NK-92 (cell line): ENCODE measurements at regions not wholly inside any gene's neighbourhood (a gene's known extent, or its start where the extent isn't known, plus 50 kb on each side); places are given as distances from the start of the nearest gene placed in this dataset.

Source experiments
- DNase-seq: peaks from one replicate; lab custom pipeline; 2025; ENCODE audit not compliant: unreplicated experiment; lab: John Stamatoyannopoulos, UW

DNA sequence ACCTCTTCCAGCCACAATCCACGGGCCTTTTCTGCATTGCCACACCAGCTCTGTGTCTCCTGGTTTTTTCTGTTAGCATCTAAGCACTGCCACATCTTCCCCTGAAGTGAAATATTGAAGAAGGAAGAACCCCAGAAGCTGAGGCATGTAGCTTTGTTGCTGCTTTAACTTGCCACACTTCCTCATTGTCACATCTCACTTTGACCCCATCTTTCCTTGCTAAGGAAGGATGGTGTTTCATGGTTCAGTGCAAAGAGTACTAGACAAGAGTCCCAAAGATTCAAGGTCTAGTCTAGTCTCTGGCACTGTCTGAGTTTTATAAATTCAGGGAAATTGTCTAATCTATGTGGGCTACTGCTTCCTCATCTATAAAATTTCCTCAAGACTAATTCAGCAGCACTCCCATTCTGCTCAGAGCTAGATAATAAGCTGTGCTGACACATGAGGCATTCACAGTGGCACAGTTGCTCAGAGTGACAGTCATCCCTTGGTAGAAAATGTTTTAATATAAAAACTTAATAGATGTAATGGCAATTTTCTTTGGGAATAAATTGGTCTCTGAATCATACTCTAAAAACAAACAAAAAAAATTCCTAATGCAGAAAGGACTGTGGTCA is 483.0 kb upstream of the ID2 start:
- DNase-seq, result no peak

DNA sequence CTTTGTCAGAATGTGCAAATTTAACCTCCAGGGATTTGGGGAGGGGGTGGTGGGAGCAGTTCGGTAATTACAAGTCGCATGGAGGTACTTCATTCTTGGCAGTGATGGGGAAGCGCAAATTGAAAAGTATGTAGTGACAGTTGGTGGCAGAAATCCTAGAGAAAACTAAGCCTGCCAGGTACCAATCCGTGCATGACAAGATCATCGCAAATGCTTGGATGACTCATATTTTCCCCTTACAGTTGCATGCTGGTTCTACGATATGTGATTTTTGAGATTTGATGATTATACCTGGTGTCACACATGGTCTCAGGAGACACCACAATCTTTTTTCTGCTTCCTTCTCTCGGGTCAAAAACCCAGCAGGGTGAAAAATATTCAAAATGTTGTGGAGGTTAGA is 479.7 kb upstream of the ID2 start:
- DNase-seq, result no peak

DNA sequence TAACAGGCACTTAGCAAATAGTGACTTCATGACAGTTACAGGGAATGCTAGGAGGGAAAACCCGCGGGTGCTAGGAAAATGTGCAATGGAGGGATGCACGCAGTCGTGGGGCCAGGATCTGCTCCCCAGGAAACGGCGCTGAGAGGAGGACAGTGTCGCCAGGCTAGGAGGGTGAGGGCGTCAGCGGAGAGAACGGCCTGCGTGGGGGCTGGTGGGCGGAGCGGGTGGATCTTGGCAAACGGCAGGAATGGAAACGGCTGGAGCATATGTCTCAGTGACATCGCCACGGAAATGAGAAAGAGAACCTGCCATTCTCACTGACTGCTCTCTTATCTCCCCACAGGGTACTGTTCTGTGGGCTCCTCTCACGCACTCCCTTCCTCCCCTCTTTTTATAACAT is 478.5 kb upstream of the ID2 start:
- no peak for DNase-seq

DNA sequence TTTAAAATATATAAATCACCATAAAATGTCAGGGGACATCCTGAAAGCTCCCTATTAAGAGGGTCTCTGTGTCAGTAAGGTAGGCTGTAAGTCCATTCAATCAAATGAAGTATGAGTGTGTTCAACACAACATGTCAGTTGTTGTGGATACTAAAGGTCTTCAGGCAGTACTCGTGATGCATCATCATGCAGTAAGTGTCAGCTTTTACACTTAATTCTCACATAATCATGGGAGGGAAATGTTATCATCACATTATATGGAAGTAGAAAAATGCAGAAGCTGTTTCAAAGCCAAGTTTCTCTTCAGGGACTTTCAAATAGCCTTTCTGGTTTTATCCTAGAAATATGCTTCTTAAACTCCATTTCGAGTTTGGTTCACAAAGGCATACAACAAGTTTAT is 477.1 kb upstream of the ID2 start:
- DNase-seq, result no peak

DNA sequence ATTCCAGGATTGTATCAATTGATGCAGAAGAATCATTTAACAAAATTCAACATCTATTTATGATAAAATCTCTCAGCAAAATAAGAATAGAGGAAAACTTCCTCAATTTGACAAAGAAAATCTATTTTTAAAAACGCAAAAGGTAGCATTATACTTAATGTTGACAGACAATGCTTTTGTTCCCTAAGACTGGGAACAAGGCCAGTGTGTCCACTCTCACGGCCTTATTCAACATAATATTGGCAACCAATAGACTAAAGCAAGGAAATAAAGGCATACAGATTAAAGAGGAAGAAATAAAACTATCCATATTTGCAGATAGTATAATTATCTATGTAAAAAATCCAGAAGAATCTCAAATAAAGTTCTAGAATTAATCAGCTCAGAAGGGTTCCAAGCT is 472.4 kb upstream of the ID2 start:
- DNase-seq, result no peak

DNA sequence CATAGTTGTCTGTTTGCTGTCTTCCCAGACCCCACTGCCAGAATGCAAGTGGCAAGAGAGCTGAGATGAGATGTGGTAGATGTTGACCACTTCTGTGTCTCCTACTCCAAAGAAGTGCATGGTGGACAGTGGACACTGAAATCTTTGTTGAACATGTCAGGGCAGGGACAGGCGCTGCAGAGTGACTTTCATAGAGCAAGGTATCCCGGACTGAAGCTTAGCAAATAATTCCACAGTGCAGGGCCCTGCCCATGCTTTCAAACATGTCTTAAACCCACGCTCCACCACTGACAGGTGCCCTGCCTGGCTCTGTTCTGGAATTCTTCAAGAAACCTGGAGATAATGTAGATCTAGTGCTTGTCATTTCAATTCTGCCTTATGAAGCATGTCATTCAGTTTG is 470.5 kb upstream of the ID2 start:
- DNase-seq, result no peak

DNA sequence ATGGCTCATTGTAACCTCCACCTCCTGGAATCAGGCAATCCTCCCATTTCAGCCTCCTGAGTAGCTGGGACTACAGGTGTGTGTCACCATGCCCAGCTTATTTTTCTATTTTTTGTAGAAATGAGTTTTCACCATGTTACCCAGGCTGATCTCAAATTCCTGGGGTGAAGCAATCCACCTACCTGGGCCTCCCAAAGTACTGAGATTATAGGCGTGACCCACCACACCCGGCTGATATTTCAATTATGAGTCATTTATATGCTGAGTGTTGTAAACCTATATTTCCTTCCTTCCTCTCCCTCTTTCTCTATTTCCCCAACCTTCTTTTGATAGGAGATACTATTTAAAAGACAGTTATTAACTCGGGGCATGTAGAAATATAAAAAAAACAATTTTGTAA is 469.6 kb upstream of the ID2 start:
- DNase-seq, result no peak

DNA sequence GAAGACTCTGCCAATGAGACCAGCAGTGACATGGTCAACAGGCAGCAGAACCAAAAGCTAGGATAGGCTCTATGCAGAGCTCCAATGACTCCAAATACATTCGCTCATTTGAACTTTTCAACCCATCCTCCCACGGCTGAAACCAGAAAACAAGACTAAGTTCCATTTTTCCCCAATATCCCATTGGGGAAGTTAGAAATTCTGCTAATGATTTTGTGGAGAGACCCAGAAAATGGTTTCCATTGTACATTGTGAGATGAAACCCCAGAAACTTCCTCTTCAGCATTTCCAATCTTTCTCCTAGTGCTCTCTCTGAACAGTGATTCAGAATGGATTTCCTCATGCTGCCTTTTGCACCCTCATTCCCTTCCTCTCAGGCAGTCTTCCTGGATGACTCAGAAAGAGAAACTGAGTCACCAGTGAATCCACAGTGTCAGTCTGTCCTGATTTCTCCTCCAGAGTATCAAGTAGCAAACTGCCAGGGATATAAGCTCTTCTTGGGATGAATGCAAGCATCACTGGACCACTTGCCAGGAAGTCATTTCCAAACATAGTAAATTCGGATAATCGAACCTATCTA is 467.7 kb upstream of the ID2 start:
- DNase-seq, result no peak

DNA sequence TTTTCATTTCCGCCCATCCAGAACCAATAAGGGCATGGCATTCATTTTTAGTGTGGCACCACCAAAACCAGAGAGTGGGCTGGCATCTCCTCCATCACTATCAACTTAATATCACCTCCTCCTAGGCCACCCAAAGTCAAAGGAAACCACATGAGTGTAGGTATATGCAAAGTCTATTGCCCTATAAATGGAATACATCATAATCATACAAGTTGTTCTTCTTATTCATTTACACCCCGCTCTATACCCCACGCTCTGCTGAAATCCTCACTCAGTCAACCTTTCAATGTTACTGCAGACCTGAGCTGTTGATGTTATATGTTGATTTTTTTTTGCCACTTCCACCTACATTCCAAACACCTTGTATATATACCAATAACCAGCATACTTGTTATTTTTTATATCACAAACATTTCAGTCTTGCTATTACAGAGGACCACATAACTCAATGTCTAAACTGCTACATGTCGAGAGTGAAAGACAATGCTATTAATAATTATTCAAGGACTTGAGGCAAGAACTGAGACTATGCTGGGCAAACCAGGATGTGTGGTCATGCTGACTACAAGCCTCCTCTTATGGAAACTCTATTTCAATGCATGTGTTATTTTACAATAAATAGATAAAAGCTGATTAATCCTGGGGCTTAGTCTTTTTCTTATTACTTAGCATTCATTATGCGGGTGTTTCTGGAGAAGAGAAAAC is 466.5 kb upstream of the ID2 start:
- DNase-seq, result no peak

DNA sequence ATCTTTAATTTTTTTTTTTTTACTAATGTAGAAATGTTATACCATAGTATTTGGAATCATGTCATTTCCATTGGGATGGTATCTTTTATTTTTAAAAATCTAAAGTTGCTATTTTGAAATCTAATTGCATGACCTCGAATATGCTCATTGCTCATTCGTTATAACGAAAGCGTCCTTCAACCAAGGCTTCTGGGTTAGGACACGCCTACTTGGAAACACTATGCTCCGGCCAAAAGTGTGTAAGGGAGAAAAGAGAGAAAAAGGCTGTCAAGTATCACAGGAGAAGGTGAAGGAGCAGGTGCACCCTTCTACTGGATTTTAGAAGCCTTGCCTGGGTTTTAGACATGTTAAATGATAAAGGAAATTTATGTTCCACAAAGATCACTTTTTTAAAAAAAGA is 465.9 kb upstream of the ID2 start:
- no peak for DNase-seq

DNA sequence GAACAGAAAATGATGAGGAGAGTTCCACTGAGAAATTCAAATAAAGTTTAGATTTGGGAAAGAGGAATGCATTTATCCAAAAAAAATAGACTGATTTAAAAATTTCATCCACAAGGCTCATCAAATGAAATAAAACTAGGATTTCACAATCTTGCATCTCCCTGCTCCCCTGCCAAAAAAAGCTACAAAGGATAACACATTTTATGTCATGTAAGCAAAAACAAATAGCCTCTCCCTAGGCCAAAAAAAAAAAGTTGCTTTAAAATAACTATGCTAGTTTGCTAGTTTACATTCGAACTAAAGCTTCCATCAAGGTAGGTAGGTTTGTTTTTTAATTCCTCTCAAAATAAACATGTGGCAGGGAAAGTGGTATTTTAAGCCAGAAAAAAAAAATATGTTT is 465.5 kb upstream of the ID2 start:
- DNase-seq, result no peak

DNA sequence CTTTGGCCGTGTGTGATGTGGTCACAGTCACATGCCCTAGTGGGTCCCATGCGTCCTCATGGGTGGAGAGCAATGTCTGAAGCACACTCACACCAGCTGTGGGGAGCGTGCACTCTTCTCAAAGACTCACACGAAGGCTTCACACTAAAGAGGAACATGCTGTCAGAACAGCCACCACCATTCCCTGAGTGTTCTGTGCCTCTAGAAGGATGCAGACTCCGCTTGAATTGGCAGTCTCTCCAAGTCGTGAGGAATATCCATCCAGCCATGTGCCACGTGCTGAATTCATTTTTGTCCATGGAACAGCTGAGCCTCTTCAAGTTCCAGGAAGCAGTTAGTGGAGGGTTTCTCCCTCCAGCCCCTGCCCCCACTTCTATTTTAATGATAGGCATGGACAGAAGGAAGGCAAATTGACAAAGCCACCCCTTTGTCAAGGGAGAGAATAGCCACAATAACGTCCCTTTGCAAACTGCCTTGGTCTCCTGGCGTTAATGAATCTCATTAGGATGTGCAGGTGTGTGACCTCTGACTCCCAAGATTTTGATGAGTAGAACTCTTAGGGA is 464.3 kb upstream of the ID2 start:
- DNase-seq, result no peak

DNA sequence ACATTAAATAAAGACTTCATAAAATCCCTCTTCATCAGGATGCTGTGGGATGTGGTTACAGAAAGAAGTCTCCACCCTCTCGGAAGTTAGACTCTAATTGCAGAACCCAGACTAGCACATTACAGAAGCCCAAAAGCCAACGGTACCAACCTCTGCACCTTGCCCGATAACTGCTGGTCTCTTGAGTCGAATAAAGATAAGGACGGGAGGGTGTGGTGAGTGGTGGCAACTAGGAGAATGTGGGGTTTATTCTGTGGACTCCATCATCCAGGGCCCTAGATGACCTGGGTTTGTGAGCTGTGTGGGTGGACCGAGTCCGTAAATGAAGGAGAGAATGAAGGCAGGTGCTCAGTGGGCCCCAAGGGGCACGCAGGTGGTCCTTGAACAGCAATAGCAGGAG is 462.8 kb upstream of the ID2 start:
- DNase-seq, result no peak

DNA sequence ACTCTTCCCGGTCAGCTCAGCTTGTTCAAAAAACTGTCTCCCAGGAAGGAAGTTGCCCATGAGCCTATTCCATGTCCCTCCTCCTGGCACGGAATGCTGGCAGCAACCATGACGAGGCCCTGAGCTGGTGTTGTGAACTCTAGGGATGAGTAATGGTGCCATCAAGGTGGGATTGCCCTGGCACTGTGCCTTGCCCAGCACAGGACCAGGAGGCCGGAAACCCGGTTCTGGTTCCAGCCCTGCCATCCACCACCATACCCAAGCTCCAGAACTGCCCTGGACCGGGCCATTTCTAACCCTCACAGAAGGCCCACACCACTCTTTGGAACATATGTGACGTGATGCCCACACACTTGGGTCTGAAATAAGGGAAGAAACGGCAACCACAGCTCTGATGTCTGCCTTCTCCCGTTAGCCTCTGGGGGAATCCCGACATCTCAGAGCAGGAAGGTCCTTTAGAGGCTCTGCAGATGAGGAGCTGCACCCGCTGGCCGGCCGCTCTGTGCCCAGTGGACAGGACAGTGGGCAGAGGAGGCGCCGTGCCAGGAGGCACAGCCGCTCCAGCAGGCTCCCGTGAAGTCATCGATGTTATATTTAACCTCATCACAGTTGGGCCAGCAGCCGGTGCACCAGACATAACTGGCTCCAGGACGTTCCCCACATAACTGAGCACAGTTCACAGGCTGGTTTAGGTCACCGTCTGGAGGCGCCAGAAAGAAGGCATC is 462.1 kb upstream of the ID2 start:
- no peak for DNase-seq

DNA sequence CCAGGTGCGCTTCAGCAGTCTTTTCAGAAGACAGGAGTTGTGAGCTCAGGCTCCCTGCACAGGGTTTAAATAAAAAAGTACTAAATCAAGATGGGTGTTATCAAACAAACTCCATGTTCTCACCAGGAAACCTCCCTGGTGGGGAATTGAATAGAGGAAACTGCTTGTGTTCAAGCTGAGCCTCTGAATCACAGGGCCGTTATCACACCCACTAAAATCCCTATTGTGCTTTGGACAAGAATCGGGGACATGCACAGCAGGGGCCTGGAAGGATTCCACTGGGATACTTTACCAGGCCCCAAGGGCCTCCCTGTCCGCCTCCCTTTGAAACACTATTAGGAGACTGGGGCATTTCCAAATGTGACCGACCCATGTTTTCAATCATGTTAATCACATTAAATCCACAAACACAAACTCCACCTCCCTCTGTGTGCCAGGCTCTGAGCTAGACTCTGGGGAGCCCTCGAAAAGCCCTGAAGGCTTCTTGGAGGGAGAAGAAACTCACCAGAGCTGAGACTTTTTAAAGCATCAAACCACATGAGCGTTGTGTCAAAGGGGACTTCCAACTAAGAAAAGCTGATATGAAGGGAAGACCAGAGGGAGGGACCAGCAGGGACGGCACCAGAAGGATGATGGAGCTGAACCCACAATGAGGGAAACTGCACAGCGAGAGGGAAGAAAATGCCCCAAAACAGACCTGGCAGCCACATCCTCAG is 458.7 kb upstream of the ID2 start:
- no peak for DNase-seq

DNA sequence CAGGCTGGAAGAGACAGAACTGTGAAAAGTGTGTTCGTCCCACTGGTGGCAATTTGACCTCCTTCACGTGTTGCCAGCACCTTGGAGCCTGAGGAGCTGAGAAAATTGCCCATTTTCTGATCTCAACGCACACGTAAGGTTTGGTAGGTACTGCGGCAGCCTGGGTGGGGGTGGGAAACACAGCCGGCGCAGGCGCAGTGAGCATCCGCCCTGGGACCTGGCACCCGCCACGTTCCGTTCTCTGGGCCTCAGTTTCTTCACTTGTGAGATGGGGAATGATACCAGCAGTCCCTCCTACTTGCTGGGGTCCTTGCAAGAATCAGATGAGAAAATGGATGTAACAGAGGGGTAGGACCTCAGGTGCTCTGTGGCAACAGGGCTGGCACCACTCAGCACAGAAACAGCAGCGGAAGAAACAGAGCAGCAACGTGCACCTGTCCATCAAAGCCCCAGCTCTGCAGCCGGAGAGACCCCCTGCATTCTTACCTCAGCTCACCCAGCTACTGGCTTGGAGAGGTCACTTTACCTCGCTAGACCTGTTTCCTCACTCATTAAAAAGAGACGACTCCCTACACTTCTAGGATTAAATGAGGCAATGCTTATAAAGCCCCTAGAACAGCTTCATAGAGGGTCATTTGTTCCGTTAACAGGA is 458.0 kb upstream of the ID2 start:
- no peak for DNase-seq

DNA sequence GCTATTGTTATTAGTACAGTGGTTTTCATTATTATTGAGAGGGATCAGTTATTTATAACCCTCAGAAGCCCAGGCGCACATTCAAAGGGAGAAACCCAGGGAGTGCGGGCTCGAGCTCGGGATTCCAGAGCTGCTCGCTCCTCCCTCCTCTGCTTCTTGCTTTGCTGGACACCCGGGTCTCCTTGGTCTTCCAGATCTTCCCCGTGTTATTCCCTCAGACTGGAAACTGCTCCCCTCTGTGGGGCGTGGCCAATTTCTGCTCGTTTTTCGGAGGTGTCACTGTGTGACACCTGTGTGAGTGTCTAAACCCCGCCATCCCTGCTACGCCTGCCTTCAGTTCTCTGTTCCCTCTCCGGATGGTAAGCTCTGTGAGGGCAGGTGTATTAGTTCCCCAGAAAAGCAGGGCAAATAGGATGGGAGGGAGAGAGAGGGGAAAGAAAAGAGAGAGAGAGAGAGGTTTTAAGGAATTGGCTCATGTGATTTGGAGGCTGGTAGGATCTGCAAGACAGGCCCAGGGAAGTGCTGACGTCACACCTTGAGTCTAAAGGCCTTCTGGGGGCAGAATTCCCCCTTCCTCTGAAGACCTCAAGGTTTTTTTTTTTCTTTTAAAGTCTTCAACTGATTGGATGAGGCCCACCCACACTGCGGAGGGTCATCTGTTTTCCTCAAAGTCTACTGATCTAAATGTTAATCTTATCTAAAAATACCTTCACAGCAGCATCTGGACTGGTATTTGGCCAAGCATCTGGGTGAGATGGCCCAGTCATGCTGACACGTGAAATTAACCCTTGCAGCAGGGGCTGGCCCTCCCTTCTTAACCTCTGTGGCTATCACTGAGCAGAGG is 457.3 kb upstream of the ID2 start:
- no peak for DNase-seq

DNA sequence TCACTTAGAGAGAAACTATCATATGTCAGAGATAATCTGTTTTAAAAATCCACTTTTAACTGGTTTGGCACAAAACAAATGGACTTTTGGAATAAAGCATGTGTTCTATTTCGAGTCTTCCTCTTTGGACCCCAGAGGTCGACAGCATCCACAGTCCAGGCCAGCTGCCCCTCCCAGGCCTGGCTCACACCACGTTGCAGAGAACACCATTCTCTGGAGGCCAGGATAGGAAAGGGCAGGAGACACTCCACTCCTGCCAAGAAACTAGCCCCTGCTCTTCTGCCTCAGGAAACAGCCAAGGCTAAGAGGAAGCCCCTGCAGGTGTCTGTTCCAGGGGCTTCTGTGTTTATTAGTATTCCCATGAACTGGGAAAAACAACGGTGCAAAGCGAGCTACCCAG is 456.6 kb upstream of the ID2 start:
- DNase-seq, result no peak

DNA sequence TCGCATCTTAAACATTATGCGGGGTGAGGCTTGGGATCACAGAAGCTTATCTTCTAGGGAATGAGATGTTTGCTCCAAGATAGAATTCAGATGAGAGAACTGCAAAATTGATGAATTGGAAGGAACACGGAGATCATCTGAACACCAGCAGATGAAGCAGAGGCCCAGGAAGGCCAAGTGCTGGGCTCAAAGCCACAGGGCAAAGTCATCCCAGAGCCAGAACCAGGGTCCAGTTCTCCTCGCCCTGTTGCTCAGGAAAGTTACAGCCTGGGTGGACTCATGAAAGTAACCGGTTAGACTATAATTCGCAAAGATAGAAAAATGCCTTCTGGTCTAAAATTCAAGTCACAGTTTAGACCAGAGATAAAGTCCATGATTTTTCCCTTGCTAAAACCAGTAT is 456.1 kb upstream of the ID2 start:
- DNase-seq, result no peak

DNA sequence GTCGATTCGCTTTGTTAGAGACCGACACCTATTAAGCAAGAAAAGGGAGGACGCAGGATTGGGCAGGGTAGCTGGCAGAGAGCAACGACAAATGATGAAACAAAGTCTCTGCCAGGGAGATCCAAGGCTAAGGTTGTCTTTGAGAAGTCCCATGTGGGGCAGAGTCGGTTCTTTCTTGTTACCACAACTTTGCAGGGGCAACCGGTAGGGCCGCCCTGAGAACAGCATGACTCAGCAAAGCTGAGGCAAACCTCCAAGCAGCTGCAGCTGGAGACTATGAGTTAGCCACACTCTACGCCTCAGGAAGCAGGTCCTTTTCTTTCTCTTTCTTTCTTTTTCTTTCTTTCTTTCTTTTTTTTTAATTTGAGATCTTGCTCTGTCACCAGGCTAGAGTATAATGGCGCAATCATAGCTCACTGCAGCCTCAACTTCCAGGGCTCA is 452.3 kb upstream of the ID2 start:
- DNase-seq, result no peak
